ENCODE measurements at regions not wholly inside any gene's neighbourhood (a gene's known extent, or its start where the extent isn't known, plus 50 kb on each side); places are given as distances from the start of the nearest gene placed in this dataset.

DNA sequence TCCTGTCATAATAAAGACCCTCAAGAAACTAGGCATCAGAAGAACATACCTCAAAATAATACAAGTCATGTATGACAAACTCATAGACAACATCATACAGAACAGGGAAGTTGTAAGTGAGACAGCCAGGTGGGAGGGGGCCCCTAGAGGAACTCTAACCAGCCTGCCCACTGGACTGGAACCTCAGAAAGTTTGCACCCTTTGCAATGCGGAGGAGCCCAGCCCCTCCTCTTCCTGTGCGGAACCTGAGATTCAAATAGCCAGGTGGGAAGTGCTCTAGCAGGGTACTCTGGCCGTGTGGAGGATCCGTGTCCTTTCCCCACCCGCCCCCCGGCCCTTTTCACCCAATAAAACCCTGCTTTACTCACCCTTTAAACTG is 387.0 kb upstream of the CBLB start:
- H3K27me3 Mint-ChIP-seq = no peaks in the 10 kb centered on the region
- H3K27ac Mint-ChIP-seq = no peak overlapping the region
- intact Hi-C loops (cut with micrococcal nuclease) = no loop called here
- H3K4me3 Mint-ChIP-seq = no peak overlapping the region
- H3K9me3 Mint-ChIP-seq = peaks cover 13% of the 10 kb centered on the region
- peaks cover 4% of the 10 kb centered on the region for H3K4me1 Mint-ChIP-seq
- peaks cover 15% of the 10 kb centered on the region for H3K36me3 Mint-ChIP-seq (ENCODE audit: low read depth)
- no peak for DNase-seq

DNA sequence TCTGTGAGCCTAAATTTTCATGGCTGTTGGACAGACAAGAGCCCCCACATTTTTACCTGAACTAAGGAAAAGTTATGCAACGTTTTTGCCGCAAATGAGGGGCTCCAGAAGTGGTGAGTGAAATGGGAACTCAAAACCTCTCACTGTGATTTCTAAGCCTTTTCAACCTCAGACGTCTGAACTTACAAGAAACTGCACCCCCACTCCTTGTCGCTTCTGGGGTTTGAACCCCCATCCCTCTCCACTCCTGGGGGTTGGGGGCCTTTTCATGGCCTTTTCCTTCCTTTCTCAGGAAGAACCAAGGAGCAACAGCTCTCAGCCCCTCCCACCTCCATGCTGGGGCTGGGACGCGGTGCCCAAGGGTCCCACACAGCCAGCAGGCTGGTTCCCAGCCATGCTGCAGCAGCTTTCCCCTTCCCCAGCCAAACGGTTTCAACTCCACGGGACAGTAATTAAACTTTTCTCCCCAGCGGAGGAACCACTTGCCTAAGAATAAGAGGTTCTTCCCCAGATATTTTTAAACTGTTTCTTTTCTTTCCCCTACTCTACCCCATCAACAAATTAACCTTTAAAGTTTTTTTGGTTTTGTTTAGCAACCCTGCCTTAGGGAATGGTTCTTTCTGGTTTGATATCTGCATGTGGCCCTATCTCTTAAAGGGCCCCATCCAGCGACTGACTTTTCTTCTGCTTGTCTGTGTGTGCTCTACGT is 387.6 kb upstream of the CBLB start:
- peaks cover 3% of the 10 kb centered on the region for H3K4me1 Mint-ChIP-seq
- H3K27ac Mint-ChIP-seq = peak overlapping the region; percentile 52
- peaks cover 11% of the 10 kb centered on the region for H3K9me3 Mint-ChIP-seq
- H3K4me3 Mint-ChIP-seq = no peak overlapping the region
- no peaks in the 10 kb centered on the region for H3K27me3 Mint-ChIP-seq
- DNase-seq = no peak
- intact Hi-C loops (cut with micrococcal nuclease) = no loop called here
- H3K36me3 Mint-ChIP-seq (ENCODE audit: low read depth) = peaks cover 9% of the 10 kb centered on the region

DNA sequence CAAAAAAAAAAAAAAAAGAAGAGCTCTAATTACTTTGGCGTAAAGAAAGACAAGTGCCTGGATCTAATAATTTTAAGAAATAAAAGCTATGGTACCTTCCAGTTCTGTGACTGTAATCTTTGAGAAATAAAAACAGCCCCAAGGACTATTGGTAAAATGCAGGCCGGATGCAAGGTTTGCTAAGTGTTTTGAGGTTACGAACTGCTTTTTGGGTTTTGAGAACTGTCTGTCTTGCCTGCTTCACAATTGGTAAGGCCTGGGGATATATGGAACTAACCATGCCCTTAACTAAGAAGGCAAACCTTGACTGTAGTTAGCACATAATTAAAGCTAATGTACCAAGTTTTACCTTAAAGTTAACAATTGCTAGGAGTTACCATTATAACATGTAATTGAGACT is 388.4 kb upstream of the CBLB start:
- Mint-ChIP-seq H3K4me3 (no peak overlapping the region), H3K27me3 (no peaks in the 10 kb centered on the region), H3K27ac (peak overlapping the region; percentile 52), H3K9me3 (peaks cover 7% of the 10 kb centered on the region), H3K4me1 (peaks cover 4% of the 10 kb centered on the region), H3K36me3 (ENCODE audit: low read depth) (peaks cover 6% of the 10 kb centered on the region)
- DNase-seq = no peak
- intact Hi-C loops (cut with micrococcal nuclease) = no loop called here

DNA sequence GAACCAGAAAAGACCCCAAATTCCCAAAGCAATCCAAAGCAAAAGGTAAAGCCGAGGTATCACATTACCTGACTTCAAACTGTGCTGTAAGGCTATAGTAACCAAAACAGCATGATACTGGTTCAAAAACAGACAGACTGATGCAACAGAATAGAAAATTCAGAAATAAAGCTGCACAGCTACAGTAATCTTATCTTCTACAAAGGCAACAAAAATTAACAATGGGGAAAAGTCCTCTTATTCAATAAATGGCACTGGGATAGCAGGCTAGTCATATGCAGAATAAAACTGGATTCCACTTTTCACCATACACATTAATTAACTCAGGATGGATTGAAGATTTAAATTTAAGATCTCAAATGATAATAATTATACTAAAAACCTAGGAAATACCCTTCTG is 392.6 kb upstream of the CBLB start:
- H3K9me3 Mint-ChIP-seq = no peaks in the 10 kb centered on the region
- DNase-seq = no peak
- no peak overlapping the region for H3K4me3 Mint-ChIP-seq
- peaks cover 2% of the 10 kb centered on the region for H3K4me1 Mint-ChIP-seq
- no peaks in the 10 kb centered on the region for H3K36me3 Mint-ChIP-seq (ENCODE audit: low read depth)
- no peak overlapping the region for H3K27ac Mint-ChIP-seq
- intact Hi-C loops (cut with micrococcal nuclease) = no loop called here
- no peaks in the 10 kb centered on the region for H3K27me3 Mint-ChIP-seq

DNA sequence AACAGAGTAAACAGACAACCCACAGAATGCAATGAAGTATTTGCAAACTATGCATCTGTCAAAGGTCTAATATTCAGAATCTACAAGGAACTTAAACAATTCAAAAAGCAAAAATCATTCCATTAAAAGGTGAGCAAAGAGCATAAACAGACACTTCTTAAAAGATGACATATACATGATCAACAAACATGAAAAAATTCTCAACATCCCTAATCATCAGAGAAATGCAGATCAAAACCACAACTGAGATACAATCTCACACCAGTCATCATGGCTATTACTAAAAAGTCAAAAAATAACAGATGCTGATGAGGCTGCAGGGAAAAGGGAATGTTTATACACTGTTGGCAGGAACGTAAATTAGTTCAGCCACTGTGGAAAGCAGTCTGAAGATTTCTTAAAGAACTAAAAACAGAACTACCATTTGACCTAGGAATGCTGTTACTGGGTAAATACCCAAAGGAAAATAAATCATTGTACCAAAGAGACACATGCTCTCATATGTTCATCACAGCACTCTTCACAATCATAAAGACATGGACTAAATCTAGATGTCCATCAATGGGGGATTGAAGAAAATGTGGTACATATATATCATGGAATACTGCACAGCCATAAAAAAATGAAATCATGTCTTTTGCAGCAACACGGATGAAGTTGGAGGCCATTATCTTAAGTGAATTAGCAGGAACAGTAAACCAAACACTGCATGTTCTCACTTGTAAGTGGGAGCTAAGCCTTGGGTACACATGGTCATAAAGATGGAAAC is 393.3 kb upstream of the CBLB start:
- Mint-ChIP-seq H3K36me3 (ENCODE audit: low read depth) (no peaks in the 10 kb centered on the region), H3K9me3 (no peaks in the 10 kb centered on the region), H3K27ac (no peak overlapping the region), H3K27me3 (no peaks in the 10 kb centered on the region), H3K4me3 (no peak overlapping the region), H3K4me1 (peaks cover 2% of the 10 kb centered on the region)
- DNase-seq = no peak
- intact Hi-C loops (cut with micrococcal nuclease) = no loop called here

DNA sequence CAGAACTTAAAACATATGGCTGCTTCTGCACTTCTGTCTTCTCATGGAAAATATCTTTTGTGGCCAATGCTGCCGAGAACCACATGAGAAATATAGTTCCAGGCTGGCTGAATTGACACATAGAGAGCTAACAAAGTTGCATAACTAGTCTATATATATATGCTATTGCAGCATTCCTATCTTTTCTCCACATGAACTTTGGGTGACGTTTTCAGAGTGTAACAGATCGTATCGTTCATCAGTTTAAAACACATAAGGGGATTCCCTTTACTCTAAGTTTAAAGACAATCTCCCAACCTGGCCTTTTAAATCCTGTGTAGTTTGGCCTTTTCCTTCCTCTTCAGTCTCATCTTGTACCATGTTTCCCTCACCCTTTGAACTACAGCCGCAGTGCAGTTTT is 394.2 kb upstream of the CBLB start:
- DNase-seq = no peak
- Mint-ChIP-seq H3K4me3 (no peak overlapping the region), H3K9me3 (peaks cover 5% of the 10 kb centered on the region), H3K36me3 (ENCODE audit: low read depth) (no peaks in the 10 kb centered on the region), H3K27ac (no peak overlapping the region), H3K4me1 (peaks cover 2% of the 10 kb centered on the region), H3K27me3 (no peaks in the 10 kb centered on the region)
- intact Hi-C loops (cut with micrococcal nuclease) = no loop called here

DNA sequence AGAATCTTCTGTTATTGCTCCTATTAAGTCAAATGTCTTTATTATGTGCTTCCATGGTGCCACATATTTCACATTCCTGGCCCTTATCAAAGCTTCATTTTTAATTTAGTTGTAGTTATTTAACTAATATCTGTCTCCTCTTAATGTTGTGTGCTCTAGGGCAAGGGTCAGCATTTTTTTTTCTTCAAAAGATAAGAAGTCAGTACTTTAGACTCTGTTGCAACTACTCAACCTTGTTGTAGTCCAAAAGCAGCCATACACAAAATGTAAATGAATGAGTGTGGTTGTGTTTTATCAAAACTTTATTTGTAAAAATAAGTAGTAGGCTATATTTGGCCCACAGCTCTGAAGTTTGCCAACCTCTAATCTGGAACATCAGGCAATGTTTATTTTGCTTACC is 394.7 kb upstream of the CBLB start:
- intact Hi-C loops (cut with micrococcal nuclease) = no loop called here
- Mint-ChIP-seq H3K36me3 (ENCODE audit: low read depth) (no peaks in the 10 kb centered on the region), H3K4me3 (no peak overlapping the region), H3K4me1 (peaks cover 2% of the 10 kb centered on the region), H3K9me3 (peaks cover 6% of the 10 kb centered on the region), H3K27me3 (no peaks in the 10 kb centered on the region), H3K27ac (no peak overlapping the region)
- no peak for DNase-seq

DNA sequence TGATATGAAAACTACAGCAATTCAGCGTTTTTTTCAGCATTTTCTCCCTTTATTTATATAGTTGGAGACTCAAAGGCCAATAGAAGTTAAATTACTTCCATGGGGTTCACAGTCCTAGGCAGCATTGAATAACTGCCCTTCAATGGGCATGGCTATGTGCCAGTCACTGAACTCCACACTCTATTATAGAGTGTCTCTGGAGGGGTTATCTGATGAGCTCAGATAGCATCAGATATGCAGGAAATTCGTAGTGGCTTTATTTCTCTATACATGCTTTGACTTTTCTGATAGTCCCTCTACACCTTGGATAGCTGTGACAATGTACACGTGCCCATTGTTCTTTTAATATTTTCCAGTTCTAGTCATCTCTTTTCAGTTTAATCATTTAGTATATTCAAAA is 396.9 kb upstream of the CBLB start:
- no peaks in the 10 kb centered on the region for H3K27me3 Mint-ChIP-seq
- intact Hi-C loops (cut with micrococcal nuclease) = no loop called here

DNA sequence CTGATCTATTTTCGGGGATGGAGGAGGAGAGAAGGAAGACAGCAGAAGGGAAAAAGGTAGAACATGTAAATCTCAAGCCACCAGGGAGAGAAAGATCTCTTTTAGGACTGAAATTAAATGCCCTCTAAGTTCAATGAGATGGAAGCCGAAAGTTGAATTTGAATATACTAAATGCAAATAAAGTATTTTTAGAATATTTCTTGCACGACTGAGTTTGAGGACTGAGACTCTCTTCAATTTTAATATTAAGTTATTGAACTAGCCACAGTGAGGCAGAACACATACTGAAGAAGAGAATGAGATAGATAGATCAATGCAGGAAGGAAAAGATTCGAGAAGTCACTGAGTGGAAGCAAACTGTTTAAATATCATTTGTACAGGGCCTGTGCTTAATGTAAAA is 399.9 kb upstream of the CBLB start:
- peaks cover 2% of the 10 kb centered on the region for H3K36me3 Mint-ChIP-seq (ENCODE audit: low read depth)
- no peak overlapping the region for H3K4me3 Mint-ChIP-seq
- H3K27ac Mint-ChIP-seq = no peak overlapping the region
- H3K9me3 Mint-ChIP-seq = peaks cover 18% of the 10 kb centered on the region
- intact Hi-C loops (cut with micrococcal nuclease) = no loop called here
- H3K4me1 Mint-ChIP-seq = no peaks in the 10 kb centered on the region
- H3K27me3 Mint-ChIP-seq = no peaks in the 10 kb centered on the region
- no peak for DNase-seq

More for the DNA sequence above, 396.9 kb upstream of the CBLB start:
- Mint-ChIP-seq H3K4me3 (no peak overlapping the region), H3K36me3 (ENCODE audit: low read depth) (no peaks in the 10 kb centered on the region), H3K9me3 (peaks cover 15% of the 10 kb centered on the region), H3K4me1 (peaks cover 2% of the 10 kb centered on the region), H3K27ac (no peak overlapping the region)
- DNase-seq = no peak

DNA sequence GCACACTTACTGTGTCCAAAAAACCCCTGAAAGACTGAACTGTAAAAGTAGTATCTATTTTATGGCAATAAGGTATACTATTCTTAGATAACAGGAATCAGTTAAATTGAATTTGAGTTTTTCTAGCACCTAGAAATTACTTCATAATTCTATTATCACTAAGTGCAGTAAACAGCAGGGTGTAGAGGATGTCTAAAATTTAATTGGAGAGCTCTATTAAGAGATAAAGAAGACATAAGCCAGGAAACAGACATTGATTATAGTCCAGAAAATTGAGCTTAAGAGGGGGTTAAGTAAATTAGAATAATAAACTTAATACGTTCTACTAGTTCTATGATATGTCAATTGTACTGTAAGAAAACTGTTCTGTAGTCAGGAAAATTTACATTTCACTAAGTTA is 403.5 kb upstream of the CBLB start:
- peaks cover 33% of the 10 kb centered on the region for H3K9me3 Mint-ChIP-seq

DNA sequence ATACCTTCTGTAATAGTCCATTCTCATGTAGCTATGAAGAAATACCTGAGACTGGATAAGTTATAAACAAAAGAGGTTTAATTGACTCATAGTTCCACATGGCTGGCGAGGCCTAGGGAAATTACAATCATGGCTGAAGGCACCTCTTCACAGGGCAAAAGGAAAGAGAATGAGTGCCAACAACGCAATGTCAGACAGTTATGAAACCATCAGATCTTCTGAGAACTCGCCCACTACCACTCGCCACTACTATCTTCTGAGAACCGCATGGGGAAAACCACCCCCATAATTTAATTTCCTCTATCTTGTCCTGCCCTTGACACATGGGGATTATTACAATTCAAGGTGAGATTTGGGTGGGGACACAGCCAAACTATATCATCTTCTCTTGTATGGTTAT is 406.8 kb upstream of the CBLB start:
- H3K36me3 Mint-ChIP-seq (ENCODE audit: low read depth) = peaks cover 13% of the 10 kb centered on the region
- intact Hi-C loops (cut with micrococcal nuclease) = no loop called here
- peaks cover 33% of the 10 kb centered on the region for H3K9me3 Mint-ChIP-seq
- H3K27ac Mint-ChIP-seq = peak overlapping the region; percentile 35
- DNase-seq = no peak
- H3K4me1 Mint-ChIP-seq = peaks cover 17% of the 10 kb centered on the region
- no peak overlapping the region for H3K4me3 Mint-ChIP-seq
- H3K27me3 Mint-ChIP-seq = no peaks in the 10 kb centered on the region

More for the DNA sequence above, 403.5 kb upstream of the CBLB start:
- Mint-ChIP-seq H3K4me3 (no peak overlapping the region), H3K4me1 (peaks cover 13% of the 10 kb centered on the region), H3K36me3 (ENCODE audit: low read depth) (peaks cover 10% of the 10 kb centered on the region), H3K27ac (no peak overlapping the region), H3K27me3 (no peaks in the 10 kb centered on the region)
- no peak for DNase-seq
- intact Hi-C loops (cut with micrococcal nuclease) = no loop called here

DNA sequence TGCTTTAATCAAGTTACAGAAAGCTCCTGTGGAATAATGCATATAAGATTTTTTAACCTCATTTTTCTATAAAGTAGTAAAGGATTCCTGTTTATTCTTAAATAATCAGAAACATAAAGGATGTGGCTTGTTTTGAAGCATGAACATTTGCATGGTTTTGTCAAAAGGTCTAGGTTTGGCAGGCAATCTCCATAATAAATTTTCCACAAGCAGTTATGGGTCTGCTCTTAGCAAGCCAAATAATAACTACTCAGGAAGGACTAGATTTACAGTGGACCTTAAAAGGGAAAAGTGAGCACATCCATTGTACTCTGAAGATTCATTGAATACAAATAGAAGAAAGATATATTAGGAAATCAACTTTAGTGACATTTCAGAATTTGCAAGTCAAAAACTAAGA is 407.3 kb upstream of the CBLB start:
- intact Hi-C loops (cut with micrococcal nuclease) = no loop called here
- Mint-ChIP-seq H3K4me1 (peaks cover 17% of the 10 kb centered on the region), H3K36me3 (ENCODE audit: low read depth) (peaks cover 13% of the 10 kb centered on the region), H3K27me3 (no peaks in the 10 kb centered on the region), H3K9me3 (peaks cover 34% of the 10 kb centered on the region), H3K4me3 (no peak overlapping the region), H3K27ac (no peak overlapping the region)
- DNase-seq = no peak

DNA sequence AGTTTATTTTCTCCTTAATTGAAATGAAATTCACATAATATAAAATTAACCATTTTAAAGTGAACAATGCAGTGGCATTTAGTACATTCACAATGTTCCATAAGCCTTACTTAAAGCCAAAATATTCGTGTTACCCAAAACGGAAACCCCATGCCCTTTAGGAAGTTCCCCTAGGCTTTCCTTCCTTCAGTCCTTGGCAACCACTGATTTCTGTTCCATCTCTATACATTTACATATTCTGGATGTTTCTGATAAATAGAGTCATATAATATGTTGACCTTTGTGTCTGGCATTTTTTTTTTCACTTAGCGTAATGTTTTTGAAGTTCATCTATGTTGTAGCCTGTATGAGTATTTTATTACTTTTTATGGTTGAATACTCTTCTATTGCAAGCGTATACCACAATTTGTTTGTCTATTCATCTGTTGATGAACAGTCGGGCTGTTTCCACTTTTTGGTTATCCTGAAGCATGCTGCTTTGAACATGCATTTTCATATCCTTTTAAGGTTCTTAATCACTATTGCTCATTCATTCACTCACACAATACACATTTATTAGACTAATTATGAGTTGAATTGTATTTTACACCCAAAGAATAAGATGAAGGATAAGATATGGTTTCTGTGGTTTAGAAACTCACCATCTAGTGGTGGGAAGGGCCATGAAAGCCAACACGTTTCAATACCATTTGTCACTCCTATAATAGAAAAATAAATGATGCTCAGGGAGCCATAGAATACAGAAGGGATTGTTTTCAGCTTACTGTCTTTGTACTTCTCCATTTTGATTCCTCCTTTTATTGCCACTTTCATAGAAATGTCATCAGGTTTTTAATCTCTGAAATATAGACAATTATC is 408.2 kb upstream of the CBLB start:
- intact Hi-C loops (cut with micrococcal nuclease) = no loop called here
- Mint-ChIP-seq H3K9me3 (peaks cover 31% of the 10 kb centered on the region), H3K4me1 (peaks cover 17% of the 10 kb centered on the region), H3K27me3 (no peaks in the 10 kb centered on the region), H3K36me3 (ENCODE audit: low read depth) (peaks cover 12% of the 10 kb centered on the region), H3K4me3 (no peak overlapping the region), H3K27ac (peak overlapping the region; percentile 36)
- no peak for DNase-seq

DNA sequence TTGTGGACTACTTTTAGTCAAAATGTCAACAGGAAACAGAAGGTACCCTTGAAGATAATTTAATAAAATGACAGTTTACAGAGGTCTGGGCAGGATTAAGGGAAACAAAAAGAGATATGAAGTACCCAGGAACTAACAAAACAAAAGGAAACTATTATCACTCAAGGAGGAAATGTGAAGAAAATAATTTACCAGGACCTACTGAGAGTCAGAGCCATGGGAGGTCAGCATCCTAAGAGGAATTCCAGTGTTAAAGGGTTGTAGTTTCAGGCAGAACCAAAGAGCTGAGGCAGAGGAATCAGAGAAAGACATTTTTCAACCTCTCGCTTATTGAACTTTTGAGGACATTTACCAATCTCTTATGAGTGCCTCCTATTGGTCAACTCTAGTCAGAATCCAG is 408.9 kb upstream of the CBLB start:
- Mint-ChIP-seq H3K4me3 (no peak overlapping the region), H3K27ac (no peak overlapping the region), H3K36me3 (ENCODE audit: low read depth) (peaks cover 12% of the 10 kb centered on the region), H3K9me3 (peaks cover 37% of the 10 kb centered on the region), H3K27me3 (no peaks in the 10 kb centered on the region), H3K4me1 (peaks cover 17% of the 10 kb centered on the region)
- intact Hi-C loops (cut with micrococcal nuclease) = no loop called here
- DNase-seq = no peak
